ENCODE measurements at regions not wholly inside any gene's neighbourhood (a gene's known extent, or its start where the extent isn't known, plus 50 kb on each side); places are given as distances from the start of the nearest gene placed in this dataset.

DNA sequence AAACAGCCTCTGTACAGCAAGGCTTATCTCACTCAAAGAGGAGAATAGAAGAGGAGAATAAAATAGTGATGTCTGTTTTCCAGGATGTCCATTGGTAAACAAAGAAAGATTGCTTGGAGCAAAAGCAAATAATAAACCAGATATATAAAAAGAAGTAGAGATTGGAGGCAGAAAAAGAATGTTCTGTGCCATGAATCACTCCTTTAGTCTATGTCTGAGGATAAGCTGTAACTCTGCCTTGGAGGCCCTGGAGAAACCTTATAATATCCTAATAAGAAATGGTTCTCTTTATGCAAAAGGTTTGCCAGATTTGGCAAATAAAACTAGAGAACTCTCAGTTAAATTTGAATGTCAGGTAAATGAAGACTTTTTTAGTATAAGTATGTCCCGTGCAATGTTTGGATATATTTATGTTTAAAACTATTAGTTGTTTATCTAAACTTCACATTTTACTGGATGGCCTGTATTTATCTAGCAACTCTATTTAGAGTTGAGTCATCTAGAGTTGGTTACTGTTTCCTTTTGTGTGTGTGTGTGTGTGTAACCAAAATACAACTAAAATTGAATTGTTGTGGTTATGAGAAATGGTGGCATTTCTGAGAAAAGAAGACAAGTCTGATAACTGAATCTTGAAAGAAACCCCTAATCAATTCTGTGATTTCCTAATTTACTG, 510.3 kb upstream of the SETBP1 start:
- TF ChIP-seq SIN3A (IDR thresholded peaks at IDR 0.05; ENCODE audit: borderline replicate concordance, insufficient read depth, low read length) (no peak), POLR2AphosphoS5 (IDR thresholded peaks at IDR 0.05; ENCODE audit: low read depth, low read length) (no peak), FOXP2 (optimal IDR thresholded peaks at IDR 0.05; ENCODE audit: borderline replicate concordance, extremely low read depth, extremely low read length, insufficient read depth) (no peak), TAF1 (IDR thresholded peaks at IDR 0.05; ENCODE audit: borderline replicate concordance, insufficient read depth, low read length) (no peak)
- TF ChIP-seq, protein P1, sequence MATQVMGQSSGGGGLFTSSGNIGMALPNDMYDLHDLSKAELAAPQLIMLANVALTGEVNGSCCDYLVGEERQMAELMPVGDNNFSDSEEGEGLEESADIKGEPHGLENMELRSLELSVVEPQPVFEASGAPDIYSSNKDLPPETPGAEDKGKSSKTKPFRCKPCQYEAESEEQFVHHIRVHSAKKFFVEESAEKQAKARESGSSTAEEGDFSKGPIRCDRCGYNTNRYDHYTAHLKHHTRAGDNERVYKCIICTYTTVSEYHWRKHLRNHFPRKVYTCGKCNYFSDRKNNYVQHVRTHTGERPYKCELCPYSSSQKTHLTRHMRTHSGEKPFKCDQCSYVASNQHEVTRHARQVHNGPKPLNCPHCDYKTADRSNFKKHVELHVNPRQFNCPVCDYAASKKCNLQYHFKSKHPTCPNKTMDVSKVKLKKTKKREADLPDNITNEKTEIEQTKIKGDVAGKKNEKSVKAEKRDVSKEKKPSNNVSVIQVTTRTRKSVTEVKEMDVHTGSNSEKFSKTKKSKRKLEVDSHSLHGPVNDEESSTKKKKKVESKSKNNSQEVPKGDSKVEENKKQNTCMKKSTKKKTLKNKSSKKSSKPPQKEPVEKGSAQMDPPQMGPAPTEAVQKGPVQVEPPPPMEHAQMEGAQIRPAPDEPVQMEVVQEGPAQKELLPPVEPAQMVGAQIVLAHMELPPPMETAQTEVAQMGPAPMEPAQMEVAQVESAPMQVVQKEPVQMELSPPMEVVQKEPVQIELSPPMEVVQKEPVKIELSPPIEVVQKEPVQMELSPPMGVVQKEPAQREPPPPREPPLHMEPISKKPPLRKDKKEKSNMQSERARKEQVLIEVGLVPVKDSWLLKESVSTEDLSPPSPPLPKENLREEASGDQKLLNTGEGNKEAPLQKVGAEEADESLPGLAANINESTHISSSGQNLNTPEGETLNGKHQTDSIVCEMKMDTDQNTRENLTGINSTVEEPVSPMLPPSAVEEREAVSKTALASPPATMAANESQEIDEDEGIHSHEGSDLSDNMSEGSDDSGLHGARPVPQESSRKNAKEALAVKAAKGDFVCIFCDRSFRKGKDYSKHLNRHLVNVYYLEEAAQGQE (IDR thresholded peaks at IDR 0.05; ENCODE audit: insufficient read depth in 1 of 2, low read depth in 2 of 2, low read length in 2 of 2), result no peak

DNA sequence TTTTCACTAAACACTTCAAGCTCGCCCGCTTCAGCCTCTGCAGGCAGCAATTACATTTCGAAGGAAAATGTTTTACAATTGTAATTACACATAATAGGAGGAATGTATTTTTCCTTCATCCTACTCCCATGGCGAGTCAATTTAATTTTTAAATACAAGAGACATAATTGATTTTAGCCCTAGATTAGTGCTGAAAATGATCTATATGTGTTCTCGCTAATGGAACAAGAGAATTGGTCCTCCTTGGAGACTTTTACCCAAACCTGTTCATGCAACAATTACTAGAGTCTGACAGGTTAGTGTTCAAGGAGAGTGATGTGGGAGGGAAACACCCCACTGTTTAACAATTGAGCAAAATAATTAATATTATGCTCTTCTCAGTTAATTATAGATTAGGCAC, 509.4 kb upstream of the SETBP1 start:
- TF ChIP-seq POLR2AphosphoS5 (IDR thresholded peaks at IDR 0.05; ENCODE audit: low read depth, low read length) (no peak), SIN3A (IDR thresholded peaks at IDR 0.05; ENCODE audit: borderline replicate concordance, insufficient read depth, low read length) (no peak), FOXP2 (optimal IDR thresholded peaks at IDR 0.05; ENCODE audit: borderline replicate concordance, extremely low read depth, extremely low read length, insufficient read depth) (no peak), TAF1 (IDR thresholded peaks at IDR 0.05; ENCODE audit: borderline replicate concordance, insufficient read depth, low read length) (no peak)
- TF ChIP-seq, protein P1 (IDR thresholded peaks at IDR 0.05; ENCODE audit: insufficient read depth in 1 of 2, low read depth in 2 of 2, low read length in 2 of 2), result no peak

DNA sequence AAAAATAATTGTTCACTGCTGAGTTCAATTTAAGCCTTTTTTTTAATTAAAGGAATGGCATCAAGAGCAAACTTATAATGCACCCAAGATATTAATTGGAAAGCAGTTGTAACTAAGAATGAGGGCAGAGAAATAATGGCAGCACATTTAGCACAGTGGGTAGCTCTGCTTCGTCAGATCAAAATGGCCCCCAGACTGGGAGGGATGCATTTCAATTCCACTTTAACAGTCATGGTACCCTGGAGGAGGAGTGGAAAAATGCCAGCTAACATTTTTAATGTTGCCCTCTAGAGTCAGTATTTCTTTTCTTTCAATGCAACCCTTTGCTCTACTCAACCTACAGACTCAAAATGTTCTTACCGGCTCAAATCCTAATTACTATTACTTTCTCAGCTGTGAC, 504.8 kb upstream of the SETBP1 start:
- no peak for TF ChIP-seq SIN3A (IDR thresholded peaks at IDR 0.05; ENCODE audit: borderline replicate concordance, insufficient read depth, low read length)
- TF ChIP-seq, protein P1 (IDR thresholded peaks at IDR 0.05; ENCODE audit: insufficient read depth in 1 of 2, low read depth in 2 of 2, low read length in 2 of 2), result no peak
- TF ChIP-seq TAF1 (IDR thresholded peaks at IDR 0.05; ENCODE audit: borderline replicate concordance, insufficient read depth, low read length), result no peak
- no peak for TF ChIP-seq POLR2AphosphoS5 (IDR thresholded peaks at IDR 0.05; ENCODE audit: low read depth, low read length)
- no peak for TF ChIP-seq FOXP2 (optimal IDR thresholded peaks at IDR 0.05; ENCODE audit: borderline replicate concordance, extremely low read depth, extremely low read length, insufficient read depth)

DNA sequence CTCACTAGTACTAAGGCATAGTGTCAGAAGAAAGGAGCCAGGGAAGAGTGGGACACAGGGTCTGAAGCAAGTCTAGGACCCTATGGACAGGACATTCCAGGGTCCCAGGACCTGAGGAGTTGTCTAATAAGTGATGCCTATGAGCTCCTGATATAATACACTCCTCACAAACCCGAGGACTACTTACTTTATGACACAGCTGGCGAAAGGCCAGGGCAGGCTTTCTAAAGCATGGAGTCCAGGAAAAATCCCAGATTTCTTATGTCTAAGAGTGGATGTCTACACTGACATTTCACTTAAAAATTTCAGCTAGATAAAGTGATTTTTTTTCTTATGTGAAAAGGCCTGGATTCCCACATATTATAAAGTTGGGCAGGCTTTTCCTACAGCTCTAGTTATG, 502.2 kb upstream of the SETBP1 start:
- TF ChIP-seq, protein P1 (IDR thresholded peaks at IDR 0.05; ENCODE audit: insufficient read depth in 1 of 2, low read depth in 2 of 2, low read length in 2 of 2), result no peak
- TF ChIP-seq TAF1 (IDR thresholded peaks at IDR 0.05; ENCODE audit: borderline replicate concordance, insufficient read depth, low read length), result no peak
- TF ChIP-seq FOXP2 (optimal IDR thresholded peaks at IDR 0.05; ENCODE audit: borderline replicate concordance, extremely low read depth, extremely low read length, insufficient read depth), result no peak
- TF ChIP-seq SIN3A (IDR thresholded peaks at IDR 0.05; ENCODE audit: borderline replicate concordance, insufficient read depth, low read length), result no peak
- no peak for TF ChIP-seq POLR2AphosphoS5 (IDR thresholded peaks at IDR 0.05; ENCODE audit: low read depth, low read length)

All from PFSK-1 (cell line).